ENCODE measurements at regions not wholly inside any gene's neighbourhood (a gene's known extent, or its start where the extent isn't known, plus 50 kb on each side); places are given as distances from the start of the nearest gene placed in this dataset.
A peak's percentile ranks its signal among the peaks of the same experiment; 100 is the strongest.

- no peak overlapping the region for H3K27ac ChIP-seq (ENCODE audit: control insufficient read depth, insufficient read depth)
- BruUV-seq (replicated peaks): no TSS peak
- H3K79me2 ChIP-seq (ENCODE audit: control insufficient read depth, insufficient read depth, low read length): no peaks in the 10 kb centered on the region
- ChIA-PET POLR2A (no interaction called here), SMC1A (ENCODE audit: uncharacterized antibody, unreplicated experiment) (interaction anchor here (0.8 to 1.9 kb wide), 6 partner anchors 13 to 183 kb away, joined by 3 to 9 read pairs (median 4); no protein-coding TSS in a partner anchor), CTCF (interaction anchor here (0.6 to 2.1 kb wide), 10 partner anchors 8 to 201 kb away, joined by 3 to 10 read pairs (median 3); no protein-coding TSS in a partner anchor), RAD21 (ENCODE audit: unreplicated experiment) (interaction anchor here (1.0 kb wide), 1 partner anchor 50 kb away, joined by 3 read pairs; no protein-coding TSS in a partner anchor)
- no peak overlapping the region for H3K9ac ChIP-seq (ENCODE audit: control insufficient read depth, insufficient read depth, low read length)
- in situ Hi-C loops (cut with MboI) (no loop called here), intact Hi-C loops (cut with micrococcal nuclease; ENCODE audit: unreplicated experiment) (no loop called here)
- H3K27me3 ChIP-seq (replicated peaks in 1 of 2; ENCODE audit: control insufficient read depth in 2 of 2, insufficient read depth in 2 of 2, low read length in 1 of 2): no peaks in the 10 kb centered on the region; a peak in 1 of 4 replicates
- H2AFZ ChIP-seq (ENCODE audit: control insufficient read depth, low read depth, low read length): no peak overlapping the region
- H4K20me1 ChIP-seq (ENCODE audit: control insufficient read depth, insufficient read depth): no peaks in the 10 kb centered on the region
- H3K4me3 ChIP-seq: no peak overlapping the region
- 0% methylated on average over 1 of the region's 1 CpG for WGBS (ENCODE audit: insufficient coverage, insufficient replicate concordance, low lambda C conversion rate, missing lambda C conversion rate)
- 0 out of 2 replicates have a peak, but pooled peaks have one; percentile 18 for TF ChIP-seq PKNOX1 (IDR thresholded peaks at IDR 0.05)
- no peak for TF ChIP-seq NFYB (IDR thresholded peaks at IDR 0.05; ENCODE audit: insufficient read depth, low read depth, low read length)
- peak; percentile 20 to 31 (median 23); a peak in 3 of 6 replicates for TF ChIP-seq CTCF (IDR thresholded peaks at IDR 0.05 in 2 of 3, conservative IDR thresholded peaks at IDR 0.05 in 1 of 3; ENCODE audit: control insufficient read depth in 2 of 3, extremely low read depth in 1 of 3, insufficient read depth in 1 of 3, low read depth in 3 of 3, low read length in 3 of 3)
- H3K4me1 ChIP-seq (ENCODE audit: control insufficient read depth, insufficient read depth, low read length): no peaks in the 10 kb centered on the region
- ATAC-seq (peak; percentile 70; the same call in 2 of the 3 replicates), FAIRE-seq (no peak), DNase-seq (ENCODE audit: low read depth, low spot score) (no peak)
- no peaks in the 10 kb centered on the region for H3K36me3 ChIP-seq (ENCODE audit: control insufficient read depth in 2 of 2, insufficient read depth in 2 of 2, low read length in 1 of 2)
- no peak overlapping the region for H3K4me2 ChIP-seq (ENCODE audit: control insufficient read depth, insufficient read depth)
- no peaks in the 10 kb centered on the region for H3K9me3 ChIP-seq (replicated peaks; ENCODE audit: control insufficient read depth, insufficient read depth, low read length)
Measured at GRCh38 chr4:77418333-77418732, 187.3 kb upstream of the CXCL13 start.

Measured in GM12878 (cell line).